ENCODE measurements at regions not wholly inside any gene's neighbourhood (a gene's known extent, or its start where the extent isn't known, plus 50 kb on each side); places are given as distances from the start of the nearest gene placed in this dataset.

- TF ChIP-seq CTCF (IDR thresholded peaks at IDR 0.05) (no peak), POLR2AphosphoS5 (IDR thresholded peaks at IDR 0.05) (no peak), POLR2A (IDR thresholded peaks at IDR 0.05; ENCODE audit: low read depth) (no peak)
These were observed 438.0 kb upstream of the NFE2L3 start for GRCh38 chr7:25714013-25714412.
